CD4-positive, alpha-beta T cell (primary cell): ENCODE measurements at regions not wholly inside any gene's neighbourhood (a gene's known extent, or its start where the extent isn't known, plus 50 kb on each side); places are given as distances from the start of the nearest gene placed in this dataset. TPM values are rescaled to one million over a fixed set of nuclear protein-coding genes. Genes with fewer than 3 reads are reported as not detected.
"Not testable (repeated sequence)": the region's sequence is repeated elsewhere in the genome, so short reads cannot be mapped to it uniquely, and the experiment has no call there.

Experiments used
- ATAC-seq: fragments of 200-7000 bp; cut with Tn5 transposase; one replicate; pipeline ENCODE4 v1.10.0; 2022; ENCODE audit warnings: mild to moderate bottlenecking; ENCODE audit not compliant: poor library complexity
- CTCF ChIA-PET: fragments of 350-600 bp; sonication (Branson Sonifier 250); formaldehyde crosslinking; loops from one replicate; lab custom pipeline; 2021; ENCODE audit warnings: antibody characterized with exemption, inconsistent platforms; lab: Charles Lee
- POLR2A ChIA-PET: fragments of 350-600 bp; sonication (Branson Sonifier 250); formaldehyde crosslinking; loops from one replicate; lab custom pipeline; 2021; ENCODE audit warnings: antibody characterized with exemption, inconsistent platforms; lab: Charles Lee
- DNase-seq, 14 experiments: peaks; one replicate each; pipeline ENCODE4 v3.0.0-alpha.2; 2013 to 2020; ENCODE audit warnings: mixed read lengths in 2 of 14
- H3K27ac ChIP-seq, 2 donors: one replicate each; pipeline versions ENCODE4 v1.5.1 to v1.7.0; 2013; ENCODE audit warnings: low read length in 2 of 2, low read depth in 1 of 2, mild to moderate bottlenecking in 1 of 2
- H3K27me3 ChIP-seq, 2 experiments: 1 replicate in 1 of 2; 2 replicates in 1 of 2; pipeline versions ENCODE4 v1.6.1 to v1.7.0; 2013; ENCODE audit warnings: low read length in 2 of 2, control low read depth in 1 of 2, mild to moderate bottlenecking in 1 of 2, moderate library complexity in 1 of 2; ENCODE audit not compliant: insufficient read depth in 2 of 2, control insufficient read depth in 1 of 2
- H3K36me3 ChIP-seq: one replicate; pipeline ENCODE4 v1.6.1; 2013; ENCODE audit warnings: low read length, control low read depth; ENCODE audit not compliant: insufficient read depth
- H3K4me1 ChIP-seq: one replicate; pipeline ENCODE4 v1.6.1; 2013; ENCODE audit warnings: low read length, control low read depth; ENCODE audit not compliant: insufficient read depth
- H3K4me3 ChIP-seq: one replicate; pipeline ENCODE4 v1.5.1; 2013; ENCODE audit warnings: mild to moderate bottlenecking, low read length, moderate library complexity
- H3K9me3 ChIP-seq, 2 experiments: 1 replicate in 1 of 2; 2 replicates in 1 of 2; pipeline versions ENCODE4 v1.6.1 to v1.7.0; 2013; ENCODE audit warnings: low read length in 2 of 2, mild to moderate bottlenecking in 2 of 2, control low read depth in 1 of 2, moderate library complexity in 1 of 2; ENCODE audit not compliant: control insufficient read depth in 1 of 2, insufficient read depth in 1 of 2
- H3K27ac Mint-ChIP-seq: one replicate; pipeline ENCODE4 v1.8.0; 2020; ENCODE audit warnings: mixed read lengths
- H3K27me3 Mint-ChIP-seq: one replicate; pipeline ENCODE4 v1.8.0; 2021; ENCODE audit warnings: mixed read lengths
- H3K36me3 Mint-ChIP-seq: one replicate; pipeline ENCODE4 v1.8.0; 2021; ENCODE audit warnings: low read depth, mixed read lengths
- H3K4me1 Mint-ChIP-seq: one replicate; pipeline ENCODE4 v1.8.0; 2021; ENCODE audit warnings: low read depth, mixed read lengths
- H3K4me3 Mint-ChIP-seq: one replicate; pipeline ENCODE4 v1.8.0; 2020; ENCODE audit warnings: mild to moderate bottlenecking, mixed read lengths
- H3K9me3 Mint-ChIP-seq: one replicate; pipeline ENCODE4 v1.8.0; 2020; ENCODE audit warnings: mixed read lengths
- intact Hi-C, 2 experiments: fragments of 100-400 bp; cut with DNase I in 1 of 2; cut with micrococcal nuclease in 1 of 2; formaldehyde crosslinking; loops; one replicate each; pipeline versions ENCODE4 v1.15.1 to v1.9.0; 2023 to 2025; cut with DNase I, micrococcal nuclease
- microRNA-seq: library from miRNA; unstranded; fragments of <30 nt; microRNA quantifications from one replicate; pipeline ENCODE4 v1.2.0, GENCODE V29; 2021; ENCODE audit warnings: borderline microRNAs expressed, borderline replicate concordance
- TF ChIP-seq, protein P1 (sequence below): fragments of 200-600 bp; IDR thresholded peaks from one replicate; pipeline ENCODE4 v1.8.0; 2022; ENCODE audit warnings: antibody characterized with exemption, mild to moderate bottlenecking

- intact Hi-C loops, result no loop called here
- Mint-ChIP-seq H3K27ac (no peak overlapping the region), H3K36me3 (no peaks in the 10 kb centered on the region), H3K4me3 (no peak overlapping the region), H3K4me1 (no peaks in the 10 kb centered on the region), H3K9me3 (no peaks in the 10 kb centered on the region), H3K27me3 (no peaks in the 10 kb centered on the region)
- ATAC-seq (no peak), DNase-seq (no peak)
- POLR2A ChIA-PET, result no interaction called here
- Histone ChIP-seq H3K4me3 (no peak overlapping the region), H3K9me3 (no peaks in the 10 kb centered on the region), H3K27ac (no peak overlapping the region), H3K27me3 (no peaks in the 10 kb centered on the region), H3K4me1 (no peaks in the 10 kb centered on the region), H3K36me3 (no peaks in the 10 kb centered on the region)
- TF ChIP-seq, protein P1, sequence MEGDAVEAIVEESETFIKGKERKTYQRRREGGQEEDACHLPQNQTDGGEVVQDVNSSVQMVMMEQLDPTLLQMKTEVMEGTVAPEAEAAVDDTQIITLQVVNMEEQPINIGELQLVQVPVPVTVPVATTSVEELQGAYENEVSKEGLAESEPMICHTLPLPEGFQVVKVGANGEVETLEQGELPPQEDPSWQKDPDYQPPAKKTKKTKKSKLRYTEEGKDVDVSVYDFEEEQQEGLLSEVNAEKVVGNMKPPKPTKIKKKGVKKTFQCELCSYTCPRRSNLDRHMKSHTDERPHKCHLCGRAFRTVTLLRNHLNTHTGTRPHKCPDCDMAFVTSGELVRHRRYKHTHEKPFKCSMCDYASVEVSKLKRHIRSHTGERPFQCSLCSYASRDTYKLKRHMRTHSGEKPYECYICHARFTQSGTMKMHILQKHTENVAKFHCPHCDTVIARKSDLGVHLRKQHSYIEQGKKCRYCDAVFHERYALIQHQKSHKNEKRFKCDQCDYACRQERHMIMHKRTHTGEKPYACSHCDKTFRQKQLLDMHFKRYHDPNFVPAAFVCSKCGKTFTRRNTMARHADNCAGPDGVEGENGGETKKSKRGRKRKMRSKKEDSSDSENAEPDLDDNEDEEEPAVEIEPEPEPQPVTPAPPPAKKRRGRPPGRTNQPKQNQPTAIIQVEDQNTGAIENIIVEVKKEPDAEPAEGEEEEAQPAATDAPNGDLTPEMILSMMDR, result no peak
- CTCF ChIA-PET, result no interaction called here
These were observed 57.6 kb upstream of the MAN1A1 start for GRCh38 chr6:119407156-119407555.

GRCh38 chr6:119405114-119405513 is 55.6 kb upstream of the MAN1A1 start:
- H3K4me1 Mint-ChIP-seq, ATAC-seq: not testable (repeated sequence)

More at GRCh38 chr6:119405114-119405513, 55.6 kb upstream of the MAN1A1 start:
- H3K27ac Mint-ChIP-seq, H3K27me3 ChIP-seq, H3K9me3 Mint-ChIP-seq, H3K36me3 ChIP-seq, H3K4me3 Mint-ChIP-seq, CTCF ChIA-PET, H3K9me3 ChIP-seq, H3K27me3 Mint-ChIP-seq, POLR2A ChIA-PET, H3K4me3 ChIP-seq, DNase-seq, H3K27ac ChIP-seq, H3K4me1 ChIP-seq, intact Hi-C loops, H3K36me3 Mint-ChIP-seq: not testable (repeated sequence)

Small RNAs in the stretch of these regions (microRNA-seq; reads per million reads assigned to microRNA genes)
- not detected for gene MIR3144
